Panc1 (cell line): ENCODE measurements at regions not wholly inside any gene's neighbourhood (a gene's known extent, or its start where the extent isn't known, plus 50 kb on each side); places are given as distances from the start of the nearest gene placed in this dataset.
"Not testable (repeated sequence)": the region's sequence is repeated elsewhere in the genome, so short reads cannot be mapped to it uniquely, and the experiment has no call there.

Source experiments
- POLR2AphosphoS5 ChIP-seq: IDR thresholded peaks from 2 replicates; pipeline ENCODE4 v1.6.1; 2012; ENCODE audit warnings: mild to moderate bottlenecking, low read depth, low read length, moderate library complexity
- SIN3A ChIP-seq: IDR thresholded peaks from 2 replicates; pipeline ENCODE4 v1.6.1; 2012; ENCODE audit warnings: low read depth, mild to moderate bottlenecking, low read length, moderate library complexity, borderline replicate concordance; ENCODE audit not compliant: insufficient read depth
- TCF7L2 ChIP-seq: IDR thresholded peaks from 2 replicates; pipeline ENCODE4 v1.6.1; 2011; ENCODE audit warnings: mild to moderate bottlenecking, low read depth, low read length, inconsistent platforms
- TF ChIP-seq, protein P1 (sequence below): fragments of 450-650 bp; IDR thresholded peaks from 2 replicates; pipeline ENCODE4 v1.5.1; 2017; ENCODE audit warnings: mild to moderate bottlenecking
- TF ChIP-seq, protein P2 (sequence below), 2 experiments: IDR thresholded peaks; 2 replicates each; pipeline ENCODE4 v1.6.1; 2011 to 2012; ENCODE audit warnings: low read depth in 2 of 2, control low read depth in 1 of 2, low read length in 1 of 2, mild to moderate bottlenecking in 1 of 2, moderate library complexity in 1 of 2; ENCODE audit not compliant: insufficient read depth in 1 of 2

GRCh38 chr6:75003984-75004383, 201.9 kb downstream of the COL12A1 start:
- not testable (repeated sequence) for TF ChIP-seq SIN3A, POLR2AphosphoS5, TCF7L2
- TF ChIP-seq, protein P1, sequence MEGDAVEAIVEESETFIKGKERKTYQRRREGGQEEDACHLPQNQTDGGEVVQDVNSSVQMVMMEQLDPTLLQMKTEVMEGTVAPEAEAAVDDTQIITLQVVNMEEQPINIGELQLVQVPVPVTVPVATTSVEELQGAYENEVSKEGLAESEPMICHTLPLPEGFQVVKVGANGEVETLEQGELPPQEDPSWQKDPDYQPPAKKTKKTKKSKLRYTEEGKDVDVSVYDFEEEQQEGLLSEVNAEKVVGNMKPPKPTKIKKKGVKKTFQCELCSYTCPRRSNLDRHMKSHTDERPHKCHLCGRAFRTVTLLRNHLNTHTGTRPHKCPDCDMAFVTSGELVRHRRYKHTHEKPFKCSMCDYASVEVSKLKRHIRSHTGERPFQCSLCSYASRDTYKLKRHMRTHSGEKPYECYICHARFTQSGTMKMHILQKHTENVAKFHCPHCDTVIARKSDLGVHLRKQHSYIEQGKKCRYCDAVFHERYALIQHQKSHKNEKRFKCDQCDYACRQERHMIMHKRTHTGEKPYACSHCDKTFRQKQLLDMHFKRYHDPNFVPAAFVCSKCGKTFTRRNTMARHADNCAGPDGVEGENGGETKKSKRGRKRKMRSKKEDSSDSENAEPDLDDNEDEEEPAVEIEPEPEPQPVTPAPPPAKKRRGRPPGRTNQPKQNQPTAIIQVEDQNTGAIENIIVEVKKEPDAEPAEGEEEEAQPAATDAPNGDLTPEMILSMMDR: not testable (repeated sequence)
- TF ChIP-seq, protein P2, sequence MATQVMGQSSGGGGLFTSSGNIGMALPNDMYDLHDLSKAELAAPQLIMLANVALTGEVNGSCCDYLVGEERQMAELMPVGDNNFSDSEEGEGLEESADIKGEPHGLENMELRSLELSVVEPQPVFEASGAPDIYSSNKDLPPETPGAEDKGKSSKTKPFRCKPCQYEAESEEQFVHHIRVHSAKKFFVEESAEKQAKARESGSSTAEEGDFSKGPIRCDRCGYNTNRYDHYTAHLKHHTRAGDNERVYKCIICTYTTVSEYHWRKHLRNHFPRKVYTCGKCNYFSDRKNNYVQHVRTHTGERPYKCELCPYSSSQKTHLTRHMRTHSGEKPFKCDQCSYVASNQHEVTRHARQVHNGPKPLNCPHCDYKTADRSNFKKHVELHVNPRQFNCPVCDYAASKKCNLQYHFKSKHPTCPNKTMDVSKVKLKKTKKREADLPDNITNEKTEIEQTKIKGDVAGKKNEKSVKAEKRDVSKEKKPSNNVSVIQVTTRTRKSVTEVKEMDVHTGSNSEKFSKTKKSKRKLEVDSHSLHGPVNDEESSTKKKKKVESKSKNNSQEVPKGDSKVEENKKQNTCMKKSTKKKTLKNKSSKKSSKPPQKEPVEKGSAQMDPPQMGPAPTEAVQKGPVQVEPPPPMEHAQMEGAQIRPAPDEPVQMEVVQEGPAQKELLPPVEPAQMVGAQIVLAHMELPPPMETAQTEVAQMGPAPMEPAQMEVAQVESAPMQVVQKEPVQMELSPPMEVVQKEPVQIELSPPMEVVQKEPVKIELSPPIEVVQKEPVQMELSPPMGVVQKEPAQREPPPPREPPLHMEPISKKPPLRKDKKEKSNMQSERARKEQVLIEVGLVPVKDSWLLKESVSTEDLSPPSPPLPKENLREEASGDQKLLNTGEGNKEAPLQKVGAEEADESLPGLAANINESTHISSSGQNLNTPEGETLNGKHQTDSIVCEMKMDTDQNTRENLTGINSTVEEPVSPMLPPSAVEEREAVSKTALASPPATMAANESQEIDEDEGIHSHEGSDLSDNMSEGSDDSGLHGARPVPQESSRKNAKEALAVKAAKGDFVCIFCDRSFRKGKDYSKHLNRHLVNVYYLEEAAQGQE (IDR thresholded peaks at IDR 0.05; ENCODE audit: insufficient read depth in 1 of 2, low read depth in 2 of 2, low read length in 1 of 2): not testable (repeated sequence)
